ENCODE measurements at regions not wholly inside any gene's neighbourhood (a gene's known extent, or its start where the extent isn't known, plus 50 kb on each side); places are given as distances from the start of the nearest gene placed in this dataset.

- TF ChIP-seq POLR2AphosphoS5 (IDR thresholded peaks at IDR 0.05; ENCODE audit: low read depth, low read length) (no peak), SIN3A (IDR thresholded peaks at IDR 0.05; ENCODE audit: borderline replicate concordance, insufficient read depth, low read length) (no peak), TAF1 (IDR thresholded peaks at IDR 0.05; ENCODE audit: borderline replicate concordance, insufficient read depth, low read length) (no peak), FOXP2 (optimal IDR thresholded peaks at IDR 0.05; ENCODE audit: borderline replicate concordance, extremely low read depth, extremely low read length, insufficient read depth) (no peak), REST (IDR thresholded peaks at IDR 0.05; ENCODE audit: insufficient read depth in 1 of 2, low read depth in 2 of 2, low read length in 2 of 2) (no peak)
These were observed 1074.9 kb downstream of the EFNA5 start for GRCh38 chr5:106595864-106596263.

- TF ChIP-seq FOXP2 (optimal IDR thresholded peaks at IDR 0.05; ENCODE audit: borderline replicate concordance, extremely low read depth, extremely low read length, insufficient read depth): no peak
- no peak for TF ChIP-seq SIN3A (IDR thresholded peaks at IDR 0.05; ENCODE audit: borderline replicate concordance, insufficient read depth, low read length)
- no peak for TF ChIP-seq TAF1 (IDR thresholded peaks at IDR 0.05; ENCODE audit: borderline replicate concordance, insufficient read depth, low read length)
- TF ChIP-seq POLR2AphosphoS5 (IDR thresholded peaks at IDR 0.05; ENCODE audit: low read depth, low read length): no peak
- TF ChIP-seq REST (IDR thresholded peaks at IDR 0.05; ENCODE audit: insufficient read depth in 1 of 2, low read depth in 2 of 2, low read length in 2 of 2): no peak
These were observed 1086.5 kb downstream of the EFNA5 start for GRCh38 chr5:106584268-106584667.

GRCh38 chr5:106578736-106579135, 1092.0 kb downstream of the EFNA5 start:
- TF ChIP-seq FOXP2 (optimal IDR thresholded peaks at IDR 0.05; ENCODE audit: borderline replicate concordance, extremely low read depth, extremely low read length, insufficient read depth) (no peak), REST (IDR thresholded peaks at IDR 0.05; ENCODE audit: insufficient read depth in 1 of 2, low read depth in 2 of 2, low read length in 2 of 2) (no peak), SIN3A (IDR thresholded peaks at IDR 0.05; ENCODE audit: borderline replicate concordance, insufficient read depth, low read length) (no peak), POLR2AphosphoS5 (IDR thresholded peaks at IDR 0.05; ENCODE audit: low read depth, low read length) (no peak), TAF1 (IDR thresholded peaks at IDR 0.05; ENCODE audit: borderline replicate concordance, insufficient read depth, low read length) (no peak)

GRCh38 chr5:106574820-106575219, 1095.9 kb downstream of the EFNA5 start:
- TF ChIP-seq FOXP2 (optimal IDR thresholded peaks at IDR 0.05; ENCODE audit: borderline replicate concordance, extremely low read depth, extremely low read length, insufficient read depth) (no peak), REST (IDR thresholded peaks at IDR 0.05; ENCODE audit: insufficient read depth in 1 of 2, low read depth in 2 of 2, low read length in 2 of 2) (no peak), POLR2AphosphoS5 (IDR thresholded peaks at IDR 0.05; ENCODE audit: low read depth, low read length) (no peak), TAF1 (IDR thresholded peaks at IDR 0.05; ENCODE audit: borderline replicate concordance, insufficient read depth, low read length) (no peak), SIN3A (IDR thresholded peaks at IDR 0.05; ENCODE audit: borderline replicate concordance, insufficient read depth, low read length) (no peak)

GRCh38 chr5:106566031-106566430, 1104.7 kb downstream of the EFNA5 start:
- TF ChIP-seq FOXP2 (optimal IDR thresholded peaks at IDR 0.05; ENCODE audit: borderline replicate concordance, extremely low read depth, extremely low read length, insufficient read depth) (no peak), SIN3A (IDR thresholded peaks at IDR 0.05; ENCODE audit: borderline replicate concordance, insufficient read depth, low read length) (no peak), TAF1 (IDR thresholded peaks at IDR 0.05; ENCODE audit: borderline replicate concordance, insufficient read depth, low read length) (no peak), POLR2AphosphoS5 (IDR thresholded peaks at IDR 0.05; ENCODE audit: low read depth, low read length) (no peak), REST (IDR thresholded peaks at IDR 0.05; ENCODE audit: insufficient read depth in 1 of 2, low read depth in 2 of 2, low read length in 2 of 2) (no peak)

Data from PFSK-1 (cell line).